HG03354 (cell line): ENCODE measurements at regions not wholly inside any gene's neighbourhood (a gene's known extent, or its start where the extent isn't known, plus 50 kb on each side); places are given as distances from the start of the nearest gene placed in this dataset.

Experiments
- ATAC-seq: cut with Tn5 transposase; IDR thresholded peaks from one replicate; pipeline ENCODE4 v1.9.1; 2021; ENCODE audit warnings: mild to moderate bottlenecking; ENCODE audit not compliant: unreplicated experiment, poor library complexity, severe bottlenecking

DNA sequence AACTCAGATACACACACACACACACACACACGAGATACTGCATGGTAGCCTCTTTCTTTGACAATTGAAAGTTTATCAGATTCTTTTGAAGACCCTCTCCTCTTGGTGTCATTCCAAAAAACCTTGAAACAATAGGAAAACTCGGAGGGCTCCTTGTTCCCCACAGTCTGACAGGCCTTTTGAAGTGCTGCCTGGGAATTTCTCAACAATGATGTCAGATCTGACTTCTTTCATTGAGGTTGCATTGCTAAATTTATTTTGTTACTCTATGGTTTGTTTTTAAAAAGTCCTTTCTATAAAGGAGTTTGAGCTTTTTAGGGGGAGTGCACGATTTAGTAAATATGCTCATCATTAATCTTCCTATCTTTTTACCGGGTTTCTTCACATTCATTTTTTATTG lies 583.9 kb downstream of the SEMA5A start:
- no peak for ATAC-seq

DNA sequence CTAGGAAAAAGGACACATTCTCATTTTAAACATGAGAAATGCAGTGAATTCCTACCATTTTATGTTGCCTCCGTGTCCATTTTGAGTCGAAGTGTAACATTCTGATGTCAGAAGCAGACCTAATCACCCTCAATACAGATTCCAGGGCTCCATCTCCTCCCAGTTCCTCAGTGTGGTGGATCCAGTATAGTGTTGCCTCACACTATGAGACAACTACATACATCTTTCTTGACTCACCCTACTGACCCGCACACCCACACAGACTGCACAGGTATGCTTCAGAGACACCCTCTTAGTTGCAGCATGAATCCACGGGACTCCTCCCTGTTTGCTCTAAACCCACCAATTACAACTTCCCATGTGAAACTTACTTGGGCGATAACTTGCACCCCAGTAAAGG lies 564.9 kb downstream of the SEMA5A start:
- ATAC-seq, result no peak

GRCh38 chr5:8981496-8981895 lies 564.4 kb downstream of the SEMA5A start:
- ATAC-seq, result no peak

DNA sequence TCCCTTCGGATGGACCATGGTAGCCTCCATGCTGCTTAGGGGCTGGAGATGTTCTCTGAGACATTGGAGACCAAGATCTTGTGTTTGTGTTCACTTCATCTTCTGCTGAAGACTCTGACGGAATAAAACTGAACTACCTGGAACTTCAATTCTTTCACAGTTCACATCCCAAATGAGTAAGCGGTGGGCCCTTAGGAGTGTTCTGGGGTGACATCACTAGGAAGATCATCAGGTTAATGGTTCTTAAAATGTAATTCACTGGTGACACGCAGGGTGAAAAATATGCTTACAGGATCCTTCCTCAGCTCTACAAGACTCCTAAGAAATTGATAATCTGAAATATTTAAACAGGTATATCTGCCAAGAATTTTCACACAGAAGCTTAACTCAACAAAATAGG lies 561.5 kb downstream of the SEMA5A start:
- no peak for ATAC-seq
